ENCODE measurements at regions not wholly inside any gene's neighbourhood (a gene's known extent, or its start where the extent isn't known, plus 50 kb on each side); places are given as distances from the start of the nearest gene placed in this dataset.
"Not testable (repeated sequence)": the region's sequence is repeated elsewhere in the genome, so short reads cannot be mapped to it uniquely, and the experiment has no call there.

GRCh38 chr14:57080691-57081090 is 188.0 kb downstream of the EXOC5 start:
- Mint-ChIP-seq H3K9me3 (no peaks in the 10 kb centered on the region), H3K27me3 (peaks cover 3% of the 10 kb centered on the region), H3K27ac (no peak overlapping the region), H3K4me3 (no peak overlapping the region), H3K36me3 (ENCODE audit: low read depth) (no peaks in the 10 kb centered on the region), H3K4me1 (no peaks in the 10 kb centered on the region)
- CTCF ChIA-PET, result no interaction called here
- no peak for DNase-seq
- POLR2A ChIA-PET, result no interaction called here

GRCh38 chr14:57078054-57078453 is 190.7 kb downstream of the EXOC5 start:
- no peaks in the 10 kb centered on the region for H3K36me3 Mint-ChIP-seq (ENCODE audit: low read depth)
- no peak for DNase-seq
- H3K9me3 Mint-ChIP-seq, result no peaks in the 10 kb centered on the region
- H3K4me1 Mint-ChIP-seq, result no peaks in the 10 kb centered on the region
- POLR2A ChIA-PET, result no interaction called here
- CTCF ChIA-PET, result no interaction called here
- peaks cover 12% of the 10 kb centered on the region for H3K27me3 Mint-ChIP-seq
- no peak overlapping the region for H3K4me3 Mint-ChIP-seq
- H3K27ac Mint-ChIP-seq, result no peak overlapping the region

DNA sequence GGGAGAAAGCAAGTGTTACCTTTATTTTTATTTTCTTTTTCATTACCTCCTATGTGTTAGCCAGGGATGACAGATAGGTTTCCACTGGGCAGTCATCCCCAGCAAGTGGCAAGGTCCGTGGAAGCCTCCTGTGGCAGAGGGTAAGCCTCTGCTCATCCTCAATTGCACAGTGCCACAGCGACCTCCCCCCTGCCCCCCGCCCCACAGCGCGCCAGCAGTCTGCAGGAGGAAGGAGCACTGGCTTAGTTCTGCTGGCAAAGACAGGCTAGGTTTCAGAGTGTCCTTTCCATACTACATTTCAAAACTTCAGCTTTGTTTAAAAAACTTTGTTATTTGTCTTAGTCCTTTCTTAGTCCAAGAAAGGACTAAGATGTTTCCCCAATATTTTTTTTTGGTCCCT is 194.7 kb downstream of the EXOC5 start:
- H3K27ac Mint-ChIP-seq, result no peak overlapping the region
- CTCF ChIA-PET, result no interaction called here
- no peaks in the 10 kb centered on the region for H3K36me3 Mint-ChIP-seq (ENCODE audit: low read depth)
- H3K27me3 Mint-ChIP-seq, result peaks cover 28% of the 10 kb centered on the region
- H3K4me1 Mint-ChIP-seq, result no peaks in the 10 kb centered on the region
- POLR2A ChIA-PET, result no interaction called here
- H3K4me3 Mint-ChIP-seq, result no peak overlapping the region
- H3K9me3 Mint-ChIP-seq, result no peaks in the 10 kb centered on the region
- DNase-seq, result no peak

- no peaks in the 10 kb centered on the region for H3K4me1 Mint-ChIP-seq
- ChIA-PET POLR2A (no interaction called here), CTCF (no interaction called here)
- no peaks in the 10 kb centered on the region for H3K9me3 Mint-ChIP-seq
- H3K27me3 Mint-ChIP-seq, result peaks cover 44% of the 10 kb centered on the region
- H3K27ac Mint-ChIP-seq, result no peak overlapping the region
- no peaks in the 10 kb centered on the region for H3K36me3 Mint-ChIP-seq (ENCODE audit: low read depth)
- H3K4me3 Mint-ChIP-seq, result no peak overlapping the region
- no peak for DNase-seq
Measured at GRCh38 chr14:57071639-57072038, 197.1 kb downstream of the EXOC5 start.

DNA sequence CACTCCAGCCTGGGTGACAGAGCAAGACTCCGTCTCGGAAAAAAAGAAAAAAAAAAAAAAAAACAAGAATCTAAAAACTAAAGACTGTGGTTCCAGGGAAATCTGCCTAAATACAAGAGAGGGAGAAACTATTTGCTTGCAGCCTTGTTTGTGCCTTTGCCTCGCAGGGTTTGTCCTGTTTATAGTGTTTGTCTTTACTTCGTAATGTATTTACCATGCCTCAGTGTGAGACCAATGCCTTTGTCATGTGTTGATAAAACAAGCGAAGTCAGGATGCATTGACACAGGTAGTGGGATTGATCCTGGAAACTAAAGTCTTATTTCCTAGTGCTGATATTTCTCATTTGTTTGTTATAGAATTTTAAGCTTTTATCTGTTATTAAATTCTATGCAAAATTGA is 199.0 kb downstream of the EXOC5 start:
- ChIA-PET POLR2A (no interaction called here), CTCF (interaction anchor here (1.0 kb wide), 1 partner anchor 229 kb away, joined by 4 read pairs; no protein-coding TSS in a partner anchor)
- DNase-seq, result no peak
- Mint-ChIP-seq H3K36me3 (ENCODE audit: low read depth) (no peaks in the 10 kb centered on the region), H3K9me3 (no peaks in the 10 kb centered on the region), H3K27ac (no peak overlapping the region), H3K4me3 (no peak overlapping the region), H3K4me1 (no peaks in the 10 kb centered on the region), H3K27me3 (peaks cover 52% of the 10 kb centered on the region)

DNA sequence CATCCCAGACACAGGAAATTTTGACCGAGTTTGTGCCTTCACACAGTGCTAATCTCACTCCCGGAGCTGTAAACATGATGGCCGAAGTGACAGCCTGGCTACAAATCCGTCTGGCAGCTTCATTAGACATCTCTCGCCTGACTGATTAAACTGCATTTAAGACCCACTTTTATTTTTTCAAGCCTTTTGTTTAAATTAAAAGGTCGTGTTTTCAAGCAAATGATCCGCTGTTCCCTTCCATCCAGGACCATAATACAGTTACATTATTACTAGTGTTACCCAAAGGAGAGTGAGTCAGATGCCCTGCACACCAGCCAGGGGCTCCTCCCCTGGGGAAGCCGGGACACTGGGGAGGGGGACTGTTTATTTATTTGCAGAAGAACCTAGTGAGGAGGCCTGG is 200.2 kb downstream of the EXOC5 start:
- no peak overlapping the region for H3K4me3 Mint-ChIP-seq
- H3K36me3 Mint-ChIP-seq (ENCODE audit: low read depth), result no peaks in the 10 kb centered on the region
- no peaks in the 10 kb centered on the region for H3K4me1 Mint-ChIP-seq
- H3K27ac Mint-ChIP-seq, result no peak overlapping the region
- POLR2A ChIA-PET, result no interaction called here
- DNase-seq, result no peak
- CTCF ChIA-PET, result no interaction called here
- H3K9me3 Mint-ChIP-seq, result no peaks in the 10 kb centered on the region
- peaks cover 49% of the 10 kb centered on the region for H3K27me3 Mint-ChIP-seq

- CTCF ChIA-PET, result no interaction called here
- POLR2A ChIA-PET, result no interaction called here
Measured at GRCh38 chr14:57066887-57067513, 201.7 kb downstream of the EXOC5 start.

DNA sequence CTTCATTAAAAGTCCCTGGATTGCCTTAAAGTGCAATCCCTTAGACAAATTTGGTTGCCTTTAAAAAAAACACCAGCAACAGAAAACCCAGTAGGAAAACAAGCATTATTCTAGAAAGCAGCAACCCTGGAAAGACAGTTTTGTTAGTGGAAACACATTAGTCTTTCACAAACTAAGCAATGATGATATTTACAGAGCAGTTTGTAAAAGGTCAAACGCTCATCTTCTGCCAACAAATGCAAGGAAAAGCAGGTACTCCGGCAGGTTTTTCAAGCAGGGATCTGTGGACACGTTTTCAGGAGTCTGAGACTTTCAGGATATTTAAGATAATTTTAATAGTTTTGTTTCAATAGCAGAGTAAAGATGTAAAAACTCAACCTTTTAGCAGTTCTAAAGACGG is 202.2 kb downstream of the EXOC5 start:
- CTCF ChIA-PET, result no interaction called here
- H3K27ac Mint-ChIP-seq, result no peak overlapping the region

More at GRCh38 chr14:57066887-57067513, 201.7 kb downstream of the EXOC5 start:
- Mint-ChIP-seq H3K9me3 (no peaks in the 10 kb centered on the region), H3K27me3 (peaks cover 39% of the 10 kb centered on the region), H3K4me3 (no peak overlapping the region), H3K36me3 (ENCODE audit: low read depth) (no peaks in the 10 kb centered on the region), H3K4me1 (no peaks in the 10 kb centered on the region), H3K27ac (no peak overlapping the region)
- peak; percentile 30 for DNase-seq

DNA sequence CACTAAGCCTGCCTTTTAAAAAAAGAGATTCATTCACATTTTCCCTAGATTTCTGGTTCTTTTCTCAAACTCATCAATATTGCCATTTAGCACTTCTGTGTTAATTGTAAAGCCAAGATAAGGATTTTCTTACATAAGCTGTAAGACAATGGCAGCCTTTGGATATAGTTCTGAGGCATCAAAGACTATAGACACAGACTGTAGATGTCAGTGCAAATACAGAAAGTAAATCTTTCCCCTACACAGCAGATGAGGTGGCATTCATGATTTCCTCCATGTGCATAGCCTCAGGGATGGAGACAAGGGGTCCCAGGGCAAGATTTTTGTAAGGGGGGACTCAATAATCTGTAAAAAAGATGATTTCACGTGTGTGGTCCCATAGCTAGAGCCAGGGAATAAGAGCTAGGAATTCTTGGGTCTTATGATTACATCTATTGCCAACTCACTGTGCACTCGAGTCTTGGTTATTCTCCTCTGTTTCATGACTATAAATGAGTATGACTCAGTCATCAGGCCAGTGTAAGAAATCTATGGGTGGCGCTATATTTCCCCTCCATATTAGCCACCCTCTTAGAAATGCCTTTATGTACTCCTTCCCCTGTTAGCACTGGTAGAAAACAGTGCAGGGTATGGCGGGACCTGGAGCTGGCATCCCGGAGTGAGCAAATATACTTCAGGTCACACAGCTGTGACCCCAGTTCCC is 207.5 kb downstream of the EXOC5 start:
- no peak overlapping the region for H3K4me3 Mint-ChIP-seq

More for the DNA sequence above, 202.2 kb downstream of the EXOC5 start:
- no peaks in the 10 kb centered on the region for H3K36me3 Mint-ChIP-seq (ENCODE audit: low read depth)
- no peaks in the 10 kb centered on the region for H3K9me3 Mint-ChIP-seq
- DNase-seq, result no peak
- H3K4me3 Mint-ChIP-seq, result no peak overlapping the region
- POLR2A ChIA-PET, result no interaction called here
- H3K4me1 Mint-ChIP-seq, result peaks cover 2% of the 10 kb centered on the region
- H3K27me3 Mint-ChIP-seq, result peaks cover 36% of the 10 kb centered on the region

GRCh38 chr14:57060276-57060955 is 208.3 kb downstream of the EXOC5 start:
- H3K27ac Mint-ChIP-seq, result no peak overlapping the region
- peak; percentile 18 for DNase-seq
- no peak overlapping the region for H3K4me3 Mint-ChIP-seq
- POLR2A ChIA-PET, result no interaction called here
- H3K27me3 Mint-ChIP-seq, result peaks cover 3% of the 10 kb centered on the region
- H3K4me1 Mint-ChIP-seq, result peaks cover 22% of the 10 kb centered on the region
- no peaks in the 10 kb centered on the region for H3K9me3 Mint-ChIP-seq
- no peaks in the 10 kb centered on the region for H3K36me3 Mint-ChIP-seq (ENCODE audit: low read depth)
- CTCF ChIA-PET, result no interaction called here

More for the DNA sequence above, 207.5 kb downstream of the EXOC5 start:
- H3K4me1 Mint-ChIP-seq, result peaks cover 22% of the 10 kb centered on the region
- H3K27me3 Mint-ChIP-seq, result peaks cover 8% of the 10 kb centered on the region
- ChIA-PET CTCF (no interaction called here), POLR2A (no interaction called here)
- no peaks in the 10 kb centered on the region for H3K36me3 Mint-ChIP-seq (ENCODE audit: low read depth)
- H3K27ac Mint-ChIP-seq, result peak overlapping the region; percentile 25
- H3K9me3 Mint-ChIP-seq, result no peaks in the 10 kb centered on the region
- DNase-seq, result no peak

DNA sequence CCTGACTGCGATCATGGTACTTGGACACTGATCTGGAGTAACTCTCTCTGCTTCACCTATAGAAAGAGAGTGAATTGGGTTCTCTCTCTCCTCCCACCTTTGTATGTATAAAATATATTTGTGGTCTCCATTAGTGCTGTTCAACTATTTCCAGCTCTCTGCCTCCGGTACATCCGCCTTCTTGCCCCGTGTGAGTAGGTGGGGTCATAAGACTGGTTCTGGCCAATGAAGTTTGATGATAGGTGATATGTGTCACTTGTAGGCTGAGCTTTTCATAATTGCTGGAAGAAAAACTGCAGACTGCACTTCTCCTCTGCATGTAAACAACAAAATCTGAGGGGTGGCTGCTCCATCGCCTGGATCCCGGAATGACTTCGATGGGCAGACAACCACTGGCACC is 210.4 kb downstream of the EXOC5 start:
- Mint-ChIP-seq H3K27ac (no peak overlapping the region), H3K27me3 (peaks cover 5% of the 10 kb centered on the region), H3K4me3 (no peak overlapping the region), H3K36me3 (ENCODE audit: low read depth) (no peaks in the 10 kb centered on the region), H3K4me1 (peaks cover 22% of the 10 kb centered on the region), H3K9me3 (no peaks in the 10 kb centered on the region)
- POLR2A ChIA-PET, result no interaction called here
- no peak for DNase-seq
- CTCF ChIA-PET, result no interaction called here

GRCh38 chr14:57057803-57058202 is 210.9 kb downstream of the EXOC5 start:
- Mint-ChIP-seq H3K27ac (no peak overlapping the region), H3K27me3 (peaks cover 2% of the 10 kb centered on the region), H3K36me3 (ENCODE audit: low read depth) (no peaks in the 10 kb centered on the region), H3K4me1 (peaks cover 22% of the 10 kb centered on the region), H3K4me3 (no peak overlapping the region), H3K9me3 (no peaks in the 10 kb centered on the region)
- CTCF ChIA-PET, result no interaction called here
- POLR2A ChIA-PET, result no interaction called here
- no peak for DNase-seq

DNA sequence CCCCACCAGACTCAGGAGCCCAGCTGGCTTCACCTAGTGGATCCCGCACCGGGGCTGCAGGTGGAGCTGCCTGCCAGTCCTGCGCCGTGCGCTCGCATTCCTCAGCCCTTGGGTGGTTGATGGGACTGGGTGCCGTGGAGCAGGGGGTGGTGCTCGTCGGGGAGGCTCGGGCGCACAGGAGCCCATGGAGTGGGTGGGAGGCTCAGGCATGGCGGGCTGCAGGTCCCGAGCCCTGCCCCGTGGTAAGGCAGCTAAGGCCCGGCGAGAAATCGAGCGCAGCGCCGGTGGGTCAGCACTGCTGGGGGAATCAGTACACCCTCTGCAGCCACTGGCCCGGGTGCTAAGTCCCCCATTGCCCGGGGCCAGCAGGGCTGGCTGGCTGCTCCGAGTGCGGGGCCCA is 212.2 kb downstream of the EXOC5 start:
- H3K9me3 Mint-ChIP-seq; H3K27ac Mint-ChIP-seq; DNase-seq; CTCF ChIA-PET; H3K27me3 Mint-ChIP-seq; POLR2A ChIA-PET; H3K36me3 Mint-ChIP-seq (ENCODE audit: low read depth); H3K4me3 Mint-ChIP-seq: not testable (repeated sequence)
- peaks cover 20% of the 10 kb centered on the region for H3K4me1 Mint-ChIP-seq

All from activated CD4-positive, alpha-beta T cell treated with anti-CD3 and anti-CD28 coated beads, Interleukin-2, amount 10 ng/mL, durations not matched to agents 7 days and 5 days (primary cell).